22Rv1 (cell line): ENCODE measurements at regions not wholly inside any gene's neighbourhood (a gene's known extent, or its start where the extent isn't known, plus 50 kb on each side); places are given as distances from the start of the nearest gene placed in this dataset.

ENCODE experiments used
- ZFX ChIP-seq: fragments of 450-650 bp; IDR thresholded peaks from 2 replicates; pipeline ENCODE4 v1.6.1; 2017; ENCODE audit warnings: antibody characterized with exemption, borderline replicate concordance
- TF ChIP-seq, protein P1 (sequence below): fragments of 450-650 bp; IDR thresholded peaks from 2 replicates; pipeline ENCODE4 v1.5.1; 2017; ENCODE audit warnings: mild to moderate bottlenecking

DNA sequence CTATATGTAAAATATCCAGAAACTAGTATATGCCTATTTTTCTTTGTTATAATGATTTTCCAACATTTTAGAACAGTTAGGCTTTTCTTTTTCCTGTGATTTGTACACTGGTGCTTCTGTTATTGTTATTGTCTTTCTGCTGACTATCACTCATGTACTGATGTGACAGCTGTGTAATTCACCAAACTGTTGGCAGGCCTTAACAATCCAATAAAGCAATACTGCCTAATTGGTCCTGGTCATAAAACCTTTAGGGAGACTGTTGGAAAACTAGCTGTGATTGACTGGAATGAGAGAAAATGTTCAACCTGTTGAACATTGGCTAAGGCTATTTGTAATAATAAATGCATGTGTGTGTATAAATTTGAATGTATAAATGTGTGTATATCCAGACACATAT, 956.6 kb downstream of the REEP3 start:
- TF ChIP-seq, protein P1, sequence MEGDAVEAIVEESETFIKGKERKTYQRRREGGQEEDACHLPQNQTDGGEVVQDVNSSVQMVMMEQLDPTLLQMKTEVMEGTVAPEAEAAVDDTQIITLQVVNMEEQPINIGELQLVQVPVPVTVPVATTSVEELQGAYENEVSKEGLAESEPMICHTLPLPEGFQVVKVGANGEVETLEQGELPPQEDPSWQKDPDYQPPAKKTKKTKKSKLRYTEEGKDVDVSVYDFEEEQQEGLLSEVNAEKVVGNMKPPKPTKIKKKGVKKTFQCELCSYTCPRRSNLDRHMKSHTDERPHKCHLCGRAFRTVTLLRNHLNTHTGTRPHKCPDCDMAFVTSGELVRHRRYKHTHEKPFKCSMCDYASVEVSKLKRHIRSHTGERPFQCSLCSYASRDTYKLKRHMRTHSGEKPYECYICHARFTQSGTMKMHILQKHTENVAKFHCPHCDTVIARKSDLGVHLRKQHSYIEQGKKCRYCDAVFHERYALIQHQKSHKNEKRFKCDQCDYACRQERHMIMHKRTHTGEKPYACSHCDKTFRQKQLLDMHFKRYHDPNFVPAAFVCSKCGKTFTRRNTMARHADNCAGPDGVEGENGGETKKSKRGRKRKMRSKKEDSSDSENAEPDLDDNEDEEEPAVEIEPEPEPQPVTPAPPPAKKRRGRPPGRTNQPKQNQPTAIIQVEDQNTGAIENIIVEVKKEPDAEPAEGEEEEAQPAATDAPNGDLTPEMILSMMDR: no peak
- no peak for TF ChIP-seq ZFX
